ENCODE measurements at regions not wholly inside any gene's neighbourhood (a gene's known extent, or its start where the extent isn't known, plus 50 kb on each side); places are given as distances from the start of the nearest gene placed in this dataset.
"Not testable (repeated sequence)": the region's sequence is repeated elsewhere in the genome, so short reads cannot be mapped to it uniquely, and the experiment has no call there.

DNA sequence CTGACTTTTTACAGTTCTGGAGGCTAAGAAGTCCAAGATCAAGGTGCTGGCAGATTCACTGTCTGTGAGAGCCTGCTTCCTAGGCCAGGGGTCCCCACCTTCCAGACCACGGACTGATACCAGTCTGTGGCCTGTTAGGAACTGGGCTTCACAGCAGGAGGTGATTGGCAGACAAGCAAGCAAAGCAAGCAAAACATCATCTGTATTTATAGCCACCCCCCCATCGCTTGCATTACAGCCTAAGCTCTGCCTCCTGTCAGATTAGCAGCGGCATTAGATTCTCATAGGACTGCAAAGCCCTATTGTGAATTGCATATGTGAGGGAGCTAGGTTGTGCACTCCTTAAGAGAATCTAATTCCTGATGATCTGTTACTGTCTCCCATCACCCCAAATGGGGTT lies 194.7 kb upstream of the THRB start:
- DNase-seq = no peak

- no peak for DNase-seq
These were observed 196.1 kb upstream of the THRB start for GRCh38 chr3:24690777-24691176.

- not testable (repeated sequence) for DNase-seq
These were observed 204.4 kb upstream of the THRB start for GRCh38 chr3:24699078-24699477.

DNA sequence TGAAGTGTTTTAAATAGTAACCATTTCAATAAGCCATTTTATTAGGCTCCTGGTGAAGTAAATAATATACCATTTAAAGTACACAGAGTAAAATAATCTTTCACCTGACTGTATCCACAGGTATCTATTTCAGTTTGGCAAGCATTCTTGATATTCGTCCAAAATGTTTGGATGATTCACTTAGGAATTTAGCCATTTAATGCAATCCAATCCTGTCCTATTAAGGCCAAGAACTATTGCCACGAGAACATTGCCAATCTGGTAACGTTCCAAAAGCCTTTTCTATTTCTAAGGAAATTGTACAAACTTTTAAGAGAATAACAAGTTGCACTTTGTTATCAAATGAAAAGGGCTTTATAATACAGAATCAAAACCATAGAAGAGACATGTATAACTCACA lies 209.8 kb upstream of the THRB start:
- DNase-seq = no peak

DNA sequence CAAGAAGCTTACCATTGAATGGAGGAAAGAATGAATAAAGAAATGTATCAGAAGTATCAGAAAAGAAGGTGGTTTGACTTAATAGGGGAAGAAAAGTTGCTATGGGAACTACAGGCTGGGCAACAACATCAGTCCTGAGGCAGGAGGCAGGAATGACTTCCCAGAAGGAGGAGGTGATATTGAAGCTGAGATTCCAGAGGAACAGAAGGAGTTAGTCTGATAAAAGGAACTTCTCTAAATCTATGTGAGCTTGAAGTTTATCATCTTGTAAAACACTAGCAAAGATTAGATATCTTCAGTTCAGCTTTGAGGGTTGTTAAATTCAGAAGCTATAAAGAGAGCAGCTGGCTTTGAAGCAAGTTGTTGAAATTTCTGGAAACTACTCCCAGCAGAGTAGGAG lies 213.3 kb upstream of the THRB start:
- DNase-seq = no peak

DNA sequence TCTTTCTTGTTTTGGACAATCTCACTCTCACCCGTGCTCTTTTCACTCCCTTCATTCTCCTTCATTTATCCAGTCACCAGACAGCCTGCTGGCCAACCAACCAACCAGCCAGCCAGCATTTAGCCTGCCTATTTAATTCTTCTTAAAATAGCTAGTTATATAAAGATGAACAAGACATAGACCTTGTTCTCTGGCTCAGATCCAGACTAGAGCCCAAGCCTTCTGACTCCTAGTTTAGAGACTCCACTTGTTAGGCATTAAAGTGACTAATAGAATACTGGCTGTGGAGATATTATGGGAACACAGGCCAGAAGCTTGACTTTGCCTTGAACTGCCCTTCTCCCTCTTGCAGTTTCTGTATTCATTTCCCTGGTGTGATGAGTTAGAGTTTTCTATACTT lies 215.3 kb upstream of the THRB start:
- DNase-seq = no peak

- no peak for DNase-seq
These were observed 218.9 kb upstream of the THRB start for GRCh38 chr3:24713516-24713915.

- no peak for DNase-seq
These were observed 219.8 kb upstream of the THRB start for GRCh38 chr3:24714436-24714835.

DNA sequence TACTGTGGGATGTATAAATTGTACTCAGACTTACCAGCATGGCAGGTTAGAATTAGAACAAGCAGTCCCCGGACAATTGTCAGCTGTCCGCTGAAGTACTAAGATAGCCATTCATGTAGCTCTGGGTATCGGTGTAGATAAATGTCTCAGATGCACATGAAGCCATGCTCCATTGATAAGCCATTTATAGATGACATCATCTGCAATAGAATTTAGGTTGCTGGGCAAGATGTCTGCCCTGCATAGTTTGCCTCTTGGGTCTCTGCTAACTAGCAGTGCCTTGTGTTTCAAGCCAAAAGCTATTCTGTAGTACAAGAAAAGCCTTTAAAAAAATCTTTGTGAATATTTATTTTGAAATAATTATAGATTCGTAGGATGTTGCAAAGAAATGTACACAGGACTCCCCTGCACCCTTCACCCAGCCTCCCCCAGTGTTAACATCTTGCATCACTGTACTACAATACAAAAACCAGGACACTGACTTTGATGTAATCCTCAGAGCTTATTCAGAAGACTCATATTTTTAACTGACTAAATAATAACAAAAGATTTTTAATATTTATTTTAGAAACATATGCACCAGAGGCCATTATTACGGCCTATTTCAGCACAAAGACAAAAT lies 220.6 kb upstream of the THRB start:
- no peak for DNase-seq

DNA sequence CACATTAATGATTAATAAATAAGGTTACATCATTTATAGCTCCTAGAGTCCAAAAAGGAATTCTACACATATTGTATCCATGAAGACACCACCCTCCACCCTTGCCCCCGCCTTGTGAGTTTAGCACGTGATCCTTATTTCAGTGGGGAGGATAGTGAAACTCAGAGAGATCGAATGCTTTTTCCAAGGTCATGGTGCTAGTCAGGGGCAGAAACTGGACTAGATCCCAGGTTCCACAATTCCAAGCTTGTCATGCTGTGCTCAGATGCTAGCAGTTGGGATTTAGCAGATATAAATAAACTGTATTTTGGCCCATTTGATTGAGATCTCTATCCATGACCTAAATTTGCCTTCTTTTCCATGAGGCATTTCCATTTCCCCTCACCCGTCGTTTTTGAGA lies 227.4 kb upstream of the THRB start:
- no peak for DNase-seq

DNA sequence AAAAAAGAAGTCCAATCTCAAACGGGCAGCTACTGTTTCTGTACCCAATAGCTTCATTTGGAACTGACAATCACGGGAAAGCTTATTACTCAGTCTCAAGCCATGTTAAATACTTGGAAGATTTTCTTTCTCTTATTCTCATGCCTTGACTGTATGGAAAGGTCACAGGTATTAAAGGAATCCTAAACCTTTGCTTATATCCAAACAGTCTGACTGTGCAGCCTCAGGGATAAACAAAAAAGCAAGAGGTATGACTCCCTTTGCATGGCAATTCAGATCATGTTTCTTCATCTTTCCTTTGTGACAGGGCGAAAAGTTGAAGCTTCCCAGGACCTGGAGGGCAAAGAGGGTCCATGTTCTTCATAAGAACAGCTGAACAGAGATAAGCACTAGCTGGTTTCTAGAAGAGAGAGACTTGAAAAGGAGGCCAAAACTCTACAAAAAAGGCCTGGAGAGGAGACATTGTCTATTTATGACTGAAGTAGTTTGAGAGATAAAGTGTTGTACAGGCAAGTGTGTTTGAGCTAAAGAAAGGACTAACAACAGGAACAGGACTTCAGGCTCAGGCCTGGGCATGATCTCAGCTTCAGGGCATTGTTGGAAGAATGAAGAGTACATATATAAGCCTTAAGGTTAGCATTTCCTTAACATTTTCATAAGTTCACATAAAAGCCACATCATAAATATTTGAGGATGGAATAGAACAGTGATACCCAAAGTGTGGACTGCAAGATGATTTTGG lies 231.0 kb upstream of the THRB start:
- no peak for DNase-seq

DNA sequence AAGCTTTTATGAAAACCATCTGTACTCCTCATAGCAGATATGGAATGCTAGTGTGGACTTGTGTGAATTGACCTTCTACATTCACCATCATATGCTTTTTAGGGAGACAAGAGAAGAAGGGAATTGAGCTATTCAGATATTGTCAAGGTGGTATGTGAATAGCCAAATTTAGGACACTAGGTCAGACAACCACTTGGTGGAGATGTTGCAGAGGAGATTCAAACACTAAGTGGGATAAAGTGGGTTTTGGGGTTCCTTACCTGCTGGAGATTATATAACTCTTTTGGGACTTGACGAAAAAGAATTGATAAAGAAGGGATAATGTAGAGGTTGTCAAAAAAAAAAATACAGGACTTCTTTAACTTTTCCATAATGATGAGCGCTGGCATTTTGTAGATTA lies 231.8 kb upstream of the THRB start:
- DNase-seq = no peak

DNA sequence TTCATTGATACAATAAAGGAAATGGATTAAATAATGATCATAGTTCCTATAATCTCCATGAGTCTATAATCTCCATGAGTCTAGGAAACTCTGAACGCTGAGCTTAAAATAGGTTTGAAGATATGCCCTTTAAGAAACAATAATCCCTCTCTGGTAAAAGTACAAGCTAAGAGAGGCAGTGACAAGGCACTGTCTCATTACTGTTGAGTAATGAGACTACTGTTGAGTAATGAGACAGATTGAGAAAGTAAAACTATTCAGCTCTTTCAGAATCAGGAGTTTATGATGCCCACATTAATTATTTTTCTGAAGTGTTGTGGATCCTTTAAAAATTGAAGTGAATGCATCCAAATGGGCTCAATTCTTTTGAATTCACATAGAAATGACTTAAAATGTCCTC lies 235.5 kb upstream of the THRB start:
- DNase-seq = no peak

GRCh38 chr3:24734019-24734418 lies 239.4 kb upstream of the THRB start:
- DNase-seq = no peak

- no peak for DNase-seq
These were observed 242.1 kb upstream of the THRB start for GRCh38 chr3:24736701-24737100.

DNA sequence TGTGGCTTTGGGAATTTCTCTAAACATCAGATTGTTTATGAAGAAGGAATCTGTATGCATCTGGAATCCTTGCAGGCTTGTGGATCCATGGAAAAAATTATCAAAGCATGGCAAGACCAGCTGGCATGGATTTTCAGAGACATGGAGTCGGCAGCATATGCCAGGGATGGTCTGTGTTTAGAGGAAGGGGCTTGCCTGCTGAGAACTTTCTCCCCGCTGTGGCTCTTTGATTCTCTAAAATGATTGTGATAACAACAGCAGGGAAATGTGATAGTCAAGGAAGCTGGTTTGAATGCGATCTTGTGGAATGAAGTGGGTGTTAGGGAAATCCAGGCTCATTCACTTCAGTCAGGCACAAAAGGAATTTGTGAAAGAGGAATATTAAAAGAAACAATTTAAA lies 245.7 kb upstream of the THRB start:
- DNase-seq = peak; percentile 0

GRCh38 chr3:24741506-24741905 lies 246.9 kb upstream of the THRB start:
- no peak for DNase-seq

GRCh38 chr3:24748520-24748919 lies 253.9 kb upstream of the THRB start:
- DNase-seq = no peak

DNA sequence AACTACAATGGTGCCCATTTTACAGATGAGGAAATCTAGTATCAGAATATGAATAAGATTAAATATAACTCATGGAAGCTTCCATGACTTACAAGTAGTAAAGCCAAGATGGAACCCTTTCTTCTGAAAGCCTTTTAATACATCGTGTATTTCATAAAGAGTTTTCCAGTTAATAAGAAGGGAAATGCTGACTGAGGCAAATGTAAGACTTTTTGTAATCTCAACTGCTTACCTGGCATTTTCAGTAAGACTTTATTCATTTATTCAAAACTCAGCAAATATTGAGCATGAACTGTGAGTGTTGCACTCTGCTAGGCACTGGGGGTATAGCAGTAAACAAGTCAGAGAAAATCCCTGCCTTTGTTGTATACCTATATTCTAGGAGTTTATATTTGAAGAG lies 256.4 kb upstream of the THRB start:
- DNase-seq = no peak

DNA sequence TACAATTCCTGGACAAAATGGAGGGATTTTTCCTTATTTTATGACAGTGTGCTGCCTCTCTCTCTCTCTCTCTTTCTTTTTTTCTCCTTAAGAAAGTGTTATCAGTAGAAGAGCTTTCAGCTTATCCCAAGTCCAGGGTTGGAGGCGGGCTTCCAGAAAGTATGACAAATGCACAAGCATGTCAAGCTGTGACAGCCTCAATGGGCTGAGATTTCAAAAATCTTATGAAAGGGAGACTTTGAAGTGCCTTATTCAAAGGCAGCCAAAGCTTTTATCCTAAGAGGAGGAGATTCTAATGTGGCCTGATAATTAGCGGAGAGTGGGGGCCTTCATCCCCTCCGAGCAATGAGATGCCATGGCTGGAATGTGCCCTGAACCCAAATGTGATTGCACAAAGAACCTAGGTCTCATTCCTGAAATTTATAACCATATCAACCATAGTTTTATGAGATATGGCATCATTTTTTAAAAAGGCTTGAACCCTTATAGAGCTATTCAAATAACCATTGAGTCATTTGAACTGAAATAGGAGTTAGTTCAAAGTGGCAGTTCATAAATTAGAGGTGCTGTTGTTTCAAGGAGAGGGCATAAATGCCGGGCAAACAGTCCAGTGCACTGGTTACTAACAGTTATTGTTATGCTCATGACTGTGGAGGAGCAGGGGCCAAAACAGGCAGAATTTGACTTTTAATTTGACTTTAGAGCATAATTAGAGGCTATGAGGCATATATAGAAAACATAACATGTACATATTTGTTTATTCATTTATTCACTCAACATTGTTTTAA lies 261.6 kb upstream of the THRB start:
- DNase-seq = no peak

DNA sequence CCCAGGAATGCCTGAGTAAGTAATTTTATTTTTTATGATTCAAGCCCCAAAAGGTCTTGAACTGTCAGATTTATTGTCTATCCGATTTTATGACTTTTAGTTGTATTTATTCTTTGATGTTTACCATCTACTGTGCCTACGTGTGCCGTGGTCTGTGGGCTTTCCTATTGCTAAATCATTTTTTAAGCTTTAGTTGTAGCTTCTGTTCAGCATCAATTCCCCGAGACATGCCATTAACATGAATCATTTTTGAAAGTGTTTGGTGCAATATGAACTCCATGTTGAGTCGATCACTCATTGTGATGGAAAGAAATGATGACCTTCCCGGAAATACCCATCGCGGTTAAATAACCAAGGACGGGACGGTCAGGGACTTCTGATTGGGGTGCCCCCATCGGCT lies 268.7 kb upstream of the THRB start:
- no peak for DNase-seq

DNA sequence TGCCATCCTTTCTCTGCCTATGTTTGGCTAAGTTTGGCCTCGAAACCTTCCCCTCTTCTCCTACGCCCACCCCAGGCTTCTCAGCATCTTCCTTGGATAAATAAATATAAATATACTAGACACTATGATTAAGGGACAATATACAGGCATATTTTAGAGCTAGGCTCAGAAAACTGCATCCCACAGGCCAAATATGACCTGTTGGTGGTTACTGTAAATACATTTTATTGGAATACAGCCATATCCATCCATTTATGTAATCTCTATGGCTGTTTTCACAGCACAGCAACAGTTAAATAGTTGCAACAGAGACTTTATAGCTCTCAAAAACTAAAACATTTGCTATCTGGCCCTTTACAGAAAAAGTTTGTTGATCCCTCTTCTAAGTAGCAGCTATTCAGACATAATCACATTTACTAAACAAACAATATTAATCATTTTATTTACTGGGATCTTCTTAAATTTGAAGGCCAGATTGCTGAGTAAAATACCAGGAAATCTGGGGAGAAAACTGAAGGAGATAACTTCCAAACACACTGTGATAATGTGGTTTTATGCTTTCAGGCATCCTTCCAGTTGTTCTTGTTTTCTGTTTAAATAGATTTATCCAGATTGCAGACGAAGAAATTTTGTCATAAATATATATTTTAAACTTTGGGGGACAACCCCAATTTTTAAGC lies 269.7 kb upstream of the THRB start:
- no peak for DNase-seq

- DNase-seq = no peak
These were observed 270.7 kb upstream of the THRB start for GRCh38 chr3:24765399-24765798.

GRCh38 chr3:24769918-24770317 lies 275.3 kb upstream of the THRB start:
- DNase-seq = no peak
